Pancreas (tissue), 10 donors: ENCODE measurements at regions not wholly inside any gene's neighbourhood (a gene's known extent, or its start where the extent isn't known, plus 50 kb on each side); places are given as distances from the start of the nearest gene placed in this dataset.
A peak's percentile ranks its signal among the peaks of the same experiment; 100 is the strongest.

ENCODE experiments used
- ATAC-seq, 4 donors: fragments of 200-7000 bp; cut with Tn5 transposase; one replicate each; pipeline versions ENCODE4 v1.8.0 to v1.9.1; 2020; ENCODE audit warnings: mild to moderate bottlenecking in 4 of 4, moderate library complexity in 4 of 4
- DNase-seq, 6 donors: peaks; one replicate each; pipeline ENCODE4 v3.0.0-alpha.2; 2020
- FAIRE-seq: peaks from 2 replicates; lab custom pipeline; 2012; peaks lifted over from hg19 to GRCh38; lab: Jason Lieb, UNC
- H3K27ac ChIP-seq, 4 donors: fragments of 200-600 bp; sonication (generic); 1 replicate in 3 of 4; 2 replicates in 1 of 4; pipeline versions ENCODE4 v1.5.0 to v1.8.0; 2020
- H3K27me3 ChIP-seq, 4 donors: fragments of 200-600 bp; one replicate each; pipeline ENCODE4 v1.8.0; 2021
- H3K36me3 ChIP-seq, 3 donors: fragments of 200-600 bp; sonication (generic) in 1 of 3; one replicate each; pipeline versions ENCODE4 v1.5.0 to v1.8.0; 2020 to 2021
- H3K4me1 ChIP-seq, 3 donors: fragments of 200-600 bp; one replicate each; pipeline ENCODE4 v1.8.0; 2021
- H3K4me3 ChIP-seq, 4 donors: fragments of 200-600 bp; sonication (generic) in 2 of 4; one replicate each; pipeline versions ENCODE4 v1.5.0 to v1.8.0; 2020 to 2021
- H3K9me3 ChIP-seq, 4 donors: fragments of 200-600 bp; one replicate each; pipeline ENCODE4 v1.8.0; 2021
- WGBS, 2 donors: extraction: QIAGEN DNeasy Blood & Tissue Kit; methylation state at CpG; one replicate each; pipeline ENCODE4 v1.1.7; 2013; 5-methylcytosine and 5-hydroxymethylcytosine counted together
- intact Hi-C, 3 donors: fragments of 100-400 bp; cut with DNase I; formaldehyde crosslinking; loops; one replicate each; pipeline versions ENCODE4 v1.11.1 to v1.14.2; 2022
- TF ChIP-seq, protein P1 (sequence below), 4 donors: fragments of 200-600 bp; sonication (generic) in 3 of 4; IDR thresholded peaks; one replicate each; pipeline versions ENCODE4 v1.5.0 to v1.8.0; 2021; ENCODE audit warnings: antibody characterized with exemption in 4 of 4
- donor health status: healthy with polysubstance abuse.
- donor health status: DM: no; HTN: no; CAD: no; lungs with moderate emphysema.
- donor health status: DM: no; HTN: no; CAD: no.
- donor health status: control.
- donor health status: control.
- donor health status: Bipolar disorder and iron deficiency.
- donor health status: DM: yes; HTN: yes; CAD: no.
- donor health status: DM: no; HTN: no; CAD: no.
- donor health status: DM: no; HTN: no; CAD: no.
- donor health status: DM: yes; HTN: yes; CAD: no.

- intact Hi-C loops = no loop called here
- no peak for DNase-seq
- 59 to 67% methylated on average over 2 of the region's 2 CpGs for WGBS, 2 donors
- Histone ChIP-seq H3K36me3 (no peaks in the 10 kb centered on the region), H3K27me3 (no peaks in the 10 kb centered on the region), H3K4me3 (no peak overlapping the region), H3K9me3 (no peaks in the 10 kb centered on the region), H3K27ac (no peak overlapping the region), H3K4me1 (no peaks in the 10 kb centered on the region)
- TF ChIP-seq, protein P1, sequence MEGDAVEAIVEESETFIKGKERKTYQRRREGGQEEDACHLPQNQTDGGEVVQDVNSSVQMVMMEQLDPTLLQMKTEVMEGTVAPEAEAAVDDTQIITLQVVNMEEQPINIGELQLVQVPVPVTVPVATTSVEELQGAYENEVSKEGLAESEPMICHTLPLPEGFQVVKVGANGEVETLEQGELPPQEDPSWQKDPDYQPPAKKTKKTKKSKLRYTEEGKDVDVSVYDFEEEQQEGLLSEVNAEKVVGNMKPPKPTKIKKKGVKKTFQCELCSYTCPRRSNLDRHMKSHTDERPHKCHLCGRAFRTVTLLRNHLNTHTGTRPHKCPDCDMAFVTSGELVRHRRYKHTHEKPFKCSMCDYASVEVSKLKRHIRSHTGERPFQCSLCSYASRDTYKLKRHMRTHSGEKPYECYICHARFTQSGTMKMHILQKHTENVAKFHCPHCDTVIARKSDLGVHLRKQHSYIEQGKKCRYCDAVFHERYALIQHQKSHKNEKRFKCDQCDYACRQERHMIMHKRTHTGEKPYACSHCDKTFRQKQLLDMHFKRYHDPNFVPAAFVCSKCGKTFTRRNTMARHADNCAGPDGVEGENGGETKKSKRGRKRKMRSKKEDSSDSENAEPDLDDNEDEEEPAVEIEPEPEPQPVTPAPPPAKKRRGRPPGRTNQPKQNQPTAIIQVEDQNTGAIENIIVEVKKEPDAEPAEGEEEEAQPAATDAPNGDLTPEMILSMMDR (IDR thresholded peaks at IDR 0.05) = no peak
- ATAC-seq = no peak
- no peak for FAIRE-seq
Measured at GRCh38 chr22:34861787-34862186, 204.2 kb upstream of the ISX start.

- H3K4me1 ChIP-seq = no peaks in the 10 kb centered on the region
- DNase-seq (no peak), ATAC-seq (no peak), FAIRE-seq (no peak)
- WGBS, 2 donors = 32 to 44% methylated on average over 4 of the region's 4 CpGs
- TF ChIP-seq, protein P1 (IDR thresholded peaks at IDR 0.05) = no peak
- no peaks in the 10 kb centered on the region for H3K36me3 ChIP-seq
- intact Hi-C loops = no loop called here
- no peaks in the 10 kb centered on the region for H3K27me3 ChIP-seq
- H3K4me3 ChIP-seq = no peak overlapping the region
- no peak overlapping the region for H3K27ac ChIP-seq
- H3K9me3 ChIP-seq = no peaks in the 10 kb centered on the region
Measured at GRCh38 chr22:34866081-34866480, 199.9 kb upstream of the ISX start.

DNA sequence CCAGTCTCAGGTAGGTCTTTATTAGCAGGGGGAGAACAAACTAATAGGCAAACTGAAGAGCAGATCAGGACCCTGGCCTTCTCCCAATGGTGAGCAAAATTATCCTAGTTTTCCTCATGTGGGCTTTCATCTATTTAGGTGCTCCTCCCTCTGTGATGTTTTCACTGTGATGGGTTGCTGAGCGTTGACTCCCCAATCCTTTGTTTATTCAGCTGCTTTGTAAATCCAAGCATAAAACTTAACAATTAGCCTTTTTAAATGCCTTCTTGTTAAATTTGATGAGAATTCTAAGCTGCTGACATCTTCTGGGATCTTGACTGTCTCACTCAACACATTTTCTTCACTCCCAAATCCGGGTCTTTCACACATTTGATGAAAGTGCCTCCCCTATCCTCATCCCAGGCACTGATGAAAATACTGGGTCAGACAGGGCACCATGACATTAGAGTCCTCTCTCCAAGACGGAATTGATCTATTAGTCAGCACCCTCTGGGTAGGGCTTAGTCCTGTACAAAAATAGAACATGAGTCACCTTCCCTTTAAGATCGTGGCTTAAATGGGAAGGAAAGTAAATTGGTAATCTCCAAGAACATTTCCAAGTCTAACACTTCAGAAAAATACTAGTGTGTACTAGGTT, 199.3 kb upstream of the ISX start:
- no peak overlapping the region for H3K4me3 ChIP-seq
- DNase-seq = no peak
- H3K27ac ChIP-seq = no peak overlapping the region
- no peaks in the 10 kb centered on the region for H3K4me1 ChIP-seq
- TF ChIP-seq, protein P1 (IDR thresholded peaks at IDR 0.05) = no peak
- no peaks in the 10 kb centered on the region for H3K36me3 ChIP-seq
- intact Hi-C loops = no loop called here
- 32 to 49% methylated on average over 4 of the region's 4 CpGs for WGBS, 2 donors
- no peaks in the 10 kb centered on the region for H3K9me3 ChIP-seq
- no peak for FAIRE-seq
- H3K27me3 ChIP-seq = no peaks in the 10 kb centered on the region
- no peak for ATAC-seq

GRCh38 chr22:34877506-34877905, 188.5 kb upstream of the ISX start:
- Histone ChIP-seq H3K9me3 (no peaks in the 10 kb centered on the region), H3K27ac (no peak overlapping the region), H3K4me3 (no peak overlapping the region), H3K27me3 (no peaks in the 10 kb centered on the region), H3K4me1 (no peaks in the 10 kb centered on the region), H3K36me3 (no peaks in the 10 kb centered on the region)
- intact Hi-C loops = no loop called here
- whole genome bisulfite sequencing, 2 donors = 41 to 52% methylated on average over 1 of the region's 1 CpG
- DNase-seq (no peak), ATAC-seq (no peak), FAIRE-seq (no peak)
- TF ChIP-seq, protein P1 (IDR thresholded peaks at IDR 0.05) = no peak

- H3K27ac ChIP-seq = no peak overlapping the region
- peak in 1 of 4 donors; percentile 20 for ATAC-seq
- no peak for DNase-seq
- H3K4me3 ChIP-seq = no peak overlapping the region
- FAIRE-seq = no peak
- intact Hi-C loops = no loop called here
- H3K36me3 ChIP-seq = no peaks in the 10 kb centered on the region
- TF ChIP-seq, protein P1 (IDR thresholded peaks at IDR 0.05) = no peak
- no peaks in the 10 kb centered on the region for H3K27me3 ChIP-seq
- H3K9me3 ChIP-seq = no peaks in the 10 kb centered on the region
- H3K4me1 ChIP-seq = no peaks in the 10 kb centered on the region
Measured at GRCh38 chr22:34878171-34878570, 187.8 kb upstream of the ISX start.
